Loucy (cell line): ENCODE measurements at regions not wholly inside any gene's neighbourhood (a gene's known extent, or its start where the extent isn't known, plus 50 kb on each side); places are given as distances from the start of the nearest gene placed in this dataset.

Experiments used
- H2AFZ ChIP-seq: fragments of 200-600 bp; sonication (generic); 2 replicates; pipeline ENCODE4 v1.6.0; 2016; ENCODE audit warnings: antibody characterized with exemption, mild to moderate bottlenecking, low read length, moderate library complexity
- H3F3A ChIP-seq: fragments of 200-600 bp; 2 replicates; pipeline ENCODE4 v1.6.0; 2016; ENCODE audit warnings: antibody characterized with exemption, low read depth, mild to moderate bottlenecking
- H3K27me3 ChIP-seq: fragments of 200-600 bp; sonication (generic); 2 replicates; pipeline ENCODE4 v1.6.1; 2014; ENCODE audit warnings: low read length, mild to moderate bottlenecking; ENCODE audit not compliant: insufficient read depth, poor library complexity, severe bottlenecking
- H3K36me3 ChIP-seq: fragments of 200-600 bp; sonication (generic); 2 replicates; pipeline ENCODE4 v1.6.1; 2016; ENCODE audit warnings: low read length; ENCODE audit not compliant: insufficient read depth
- H3K4me1 ChIP-seq: fragments of 200-600 bp; sonication (generic); 2 replicates; pipeline ENCODE4 v1.5.1; 2014; ENCODE audit warnings: low read length, mild to moderate bottlenecking; ENCODE audit not compliant: insufficient read depth, poor library complexity, severe bottlenecking
- H3K4me2 ChIP-seq: fragments of 200-600 bp; sonication (generic); 2 replicates; pipeline ENCODE4 v1.6.0; 2014; ENCODE audit warnings: antibody characterized with exemption, low read length, low read depth, mild to moderate bottlenecking; ENCODE audit not compliant: poor library complexity, severe bottlenecking
- H3K4me3 ChIP-seq: fragments of 200-600 bp; sonication (generic); 2 replicates; pipeline ENCODE4 v1.5.1; 2014; ENCODE audit warnings: low read length, mild to moderate bottlenecking, mixed read lengths; ENCODE audit not compliant: poor library complexity, severe bottlenecking
- H3K79me2 ChIP-seq: fragments of 200-600 bp; sonication (generic); 2 replicates; pipeline ENCODE4 v1.6.1; 2014; ENCODE audit warnings: low read length; ENCODE audit not compliant: insufficient read depth
- H3K9ac ChIP-seq: fragments of 200-600 bp; sonication (generic); 2 replicates; pipeline ENCODE4 v1.6.0; 2014; ENCODE audit warnings: mild to moderate bottlenecking, low read depth, low read length, moderate library complexity; ENCODE audit not compliant: poor library complexity, severe bottlenecking
- H3K9me2 ChIP-seq: fragments of 200-600 bp; sonication (generic); replicated peaks from 2 replicates; pipeline ENCODE4 v1.6.1; 2016; ENCODE audit warnings: low read depth, low read length, mixed read lengths
- H3K9me3 ChIP-seq: fragments of 200-600 bp; sonication (generic); 2 replicates; pipeline ENCODE4 v1.6.1; 2014; ENCODE audit warnings: mild to moderate bottlenecking, antibody characterized with exemption, low read length, low read depth; ENCODE audit not compliant: insufficient read depth
- H4K20me1 ChIP-seq: fragments of 200-600 bp; sonication (generic); 2 replicates; pipeline ENCODE4 v1.6.0; 2014; ENCODE audit warnings: antibody characterized with exemption, low read length, mild to moderate bottlenecking; ENCODE audit not compliant: insufficient read depth, poor library complexity, severe bottlenecking
- EZH2phosphoT487 ChIP-seq: fragments of 200-600 bp; IDR thresholded peaks from 2 replicates; pipeline ENCODE4 v1.6.1; 2018; ENCODE audit warnings: antibody characterized with exemption, mild to moderate bottlenecking, moderate library complexity, borderline replicate concordance
- TF ChIP-seq, protein P1 (sequence below): fragments of 200-600 bp; sonication (generic); conservative IDR thresholded peaks from 2 replicates; pipeline ENCODE4 v1.5.1; 2014; ENCODE audit warnings: mild to moderate bottlenecking, antibody characterized with exemption, low read length

DNA sequence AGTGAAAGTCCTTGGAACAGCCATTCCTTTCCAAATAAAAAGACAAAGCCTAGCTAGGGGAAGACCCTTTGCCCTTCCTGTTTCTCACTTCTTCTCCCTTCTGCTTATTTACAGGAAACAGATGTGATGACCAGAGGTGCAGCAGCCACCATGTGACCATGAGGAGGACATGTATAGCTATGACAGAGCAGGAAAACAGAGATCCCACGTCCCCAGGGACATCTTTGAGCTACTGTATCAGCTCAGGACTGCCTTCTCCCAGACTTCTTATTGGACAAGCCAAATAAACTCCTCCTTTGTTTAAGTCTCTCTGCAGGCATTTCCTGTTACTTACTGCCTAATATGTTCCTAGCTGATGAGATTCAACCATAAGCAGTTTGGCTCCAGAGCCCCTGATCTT is 133.1 kb upstream of the MLN start:
- no peak overlapping the region for H3K4me2 ChIP-seq
- H3K9me3 ChIP-seq: no peaks in the 10 kb centered on the region
- H3K36me3 ChIP-seq: no peaks in the 10 kb centered on the region
- H3K4me3 ChIP-seq: no peak overlapping the region
- no peaks in the 10 kb centered on the region for H3K79me2 ChIP-seq
- no peaks in the 10 kb centered on the region for H4K20me1 ChIP-seq
- no peak overlapping the region for H2AFZ ChIP-seq
- no peak overlapping the region for H3K9ac ChIP-seq
- no peaks in the 10 kb centered on the region for H3K9me2 ChIP-seq
- H3K4me1 ChIP-seq: peaks cover 31% of the 10 kb centered on the region
- no peaks in the 10 kb centered on the region for H3K27me3 ChIP-seq
- TF ChIP-seq, protein P1, sequence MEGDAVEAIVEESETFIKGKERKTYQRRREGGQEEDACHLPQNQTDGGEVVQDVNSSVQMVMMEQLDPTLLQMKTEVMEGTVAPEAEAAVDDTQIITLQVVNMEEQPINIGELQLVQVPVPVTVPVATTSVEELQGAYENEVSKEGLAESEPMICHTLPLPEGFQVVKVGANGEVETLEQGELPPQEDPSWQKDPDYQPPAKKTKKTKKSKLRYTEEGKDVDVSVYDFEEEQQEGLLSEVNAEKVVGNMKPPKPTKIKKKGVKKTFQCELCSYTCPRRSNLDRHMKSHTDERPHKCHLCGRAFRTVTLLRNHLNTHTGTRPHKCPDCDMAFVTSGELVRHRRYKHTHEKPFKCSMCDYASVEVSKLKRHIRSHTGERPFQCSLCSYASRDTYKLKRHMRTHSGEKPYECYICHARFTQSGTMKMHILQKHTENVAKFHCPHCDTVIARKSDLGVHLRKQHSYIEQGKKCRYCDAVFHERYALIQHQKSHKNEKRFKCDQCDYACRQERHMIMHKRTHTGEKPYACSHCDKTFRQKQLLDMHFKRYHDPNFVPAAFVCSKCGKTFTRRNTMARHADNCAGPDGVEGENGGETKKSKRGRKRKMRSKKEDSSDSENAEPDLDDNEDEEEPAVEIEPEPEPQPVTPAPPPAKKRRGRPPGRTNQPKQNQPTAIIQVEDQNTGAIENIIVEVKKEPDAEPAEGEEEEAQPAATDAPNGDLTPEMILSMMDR: no peak
- no peak for TF ChIP-seq EZH2phosphoT487
- H3F3A ChIP-seq: no peaks in the 10 kb centered on the region

DNA sequence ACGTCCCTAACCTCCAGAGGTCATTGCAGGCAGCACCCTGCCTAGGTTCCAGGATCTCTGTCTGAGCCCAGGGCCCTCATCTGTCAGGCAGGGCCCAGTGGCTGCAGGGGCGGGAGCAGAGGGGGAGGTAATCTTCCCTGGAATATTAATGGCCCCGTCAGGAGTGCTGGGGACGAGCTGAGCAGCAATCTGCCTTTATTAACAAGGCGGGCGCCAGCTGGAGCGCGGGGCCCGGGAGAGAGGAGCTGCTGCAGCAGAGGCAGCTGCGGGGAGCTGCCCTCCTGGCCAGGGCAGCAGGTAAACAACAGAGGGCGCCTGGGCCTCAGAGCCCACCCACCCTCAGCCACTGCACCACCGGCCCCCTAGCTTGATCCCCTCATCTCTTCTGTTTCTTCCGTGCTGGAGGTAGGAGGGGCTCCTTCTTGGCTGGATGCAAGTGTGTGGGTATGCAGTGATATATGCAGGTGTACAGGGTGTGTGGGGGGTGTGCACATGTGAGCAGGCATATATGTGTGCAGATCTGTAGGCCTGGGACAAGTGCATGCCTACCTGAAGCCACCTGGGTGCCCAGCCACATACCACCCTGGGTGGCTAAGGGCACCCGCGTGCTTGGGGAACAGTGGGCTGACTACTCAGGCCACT is 131.8 kb upstream of the MLN start:
- H3K4me1 ChIP-seq: peaks cover 31% of the 10 kb centered on the region
- H3K9ac ChIP-seq: no peak overlapping the region
- H3K79me2 ChIP-seq: no peaks in the 10 kb centered on the region
- H3K9me2 ChIP-seq: no peaks in the 10 kb centered on the region
- H3F3A ChIP-seq: no peaks in the 10 kb centered on the region
- no peak overlapping the region for H2AFZ ChIP-seq
- H3K4me3 ChIP-seq: no peak overlapping the region
- no peaks in the 10 kb centered on the region for H4K20me1 ChIP-seq
- H3K36me3 ChIP-seq: no peaks in the 10 kb centered on the region
- TF ChIP-seq, protein P1: no peak
- no peak for TF ChIP-seq EZH2phosphoT487
- no peaks in the 10 kb centered on the region for H3K9me3 ChIP-seq
- no peaks in the 10 kb centered on the region for H3K27me3 ChIP-seq
- no peak overlapping the region for H3K4me2 ChIP-seq

DNA sequence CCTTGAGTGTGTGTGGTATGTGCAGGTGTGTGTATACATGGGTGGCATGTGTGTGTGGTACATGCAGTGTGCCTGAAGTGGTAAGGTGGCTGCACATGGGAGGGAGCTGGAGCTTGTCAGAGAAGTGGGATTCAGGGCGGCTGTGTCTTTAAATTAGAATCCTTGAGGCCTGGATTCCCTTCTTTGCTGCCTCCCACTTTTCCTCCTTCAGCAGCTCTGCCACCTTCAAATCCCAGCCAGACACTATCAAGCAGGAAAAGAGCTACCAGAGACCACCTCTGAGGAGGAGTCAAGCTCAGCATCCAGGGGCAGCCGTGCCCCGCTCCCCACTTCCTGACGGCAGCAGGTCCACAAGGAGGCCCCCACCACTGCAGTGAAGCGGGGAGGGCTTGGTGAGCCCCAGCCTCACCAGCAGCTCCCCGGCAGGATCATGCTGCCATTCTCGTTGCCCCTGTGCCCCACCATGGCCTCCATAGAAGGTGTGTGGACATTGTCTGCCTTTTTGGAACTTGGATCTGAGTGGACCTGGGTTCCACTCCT is 131.0 kb upstream of the MLN start:
- Histone ChIP-seq H3K9me2 (no peaks in the 10 kb centered on the region), H4K20me1 (no peaks in the 10 kb centered on the region), H3K36me3 (no peaks in the 10 kb centered on the region), H3K4me1 (peaks cover 34% of the 10 kb centered on the region), H3F3A (no peaks in the 10 kb centered on the region), H3K27me3 (no peaks in the 10 kb centered on the region), H3K4me3 (no peak overlapping the region), H2AFZ (no peak overlapping the region), H3K9me3 (no peaks in the 10 kb centered on the region), H3K79me2 (no peaks in the 10 kb centered on the region), H3K4me2 (no peak overlapping the region), H3K9ac (no peak overlapping the region)
- no peak for TF ChIP-seq EZH2phosphoT487
- TF ChIP-seq, protein P1: no peak
